GM12873 (cell line): ENCODE measurements at regions not wholly inside any gene's neighbourhood (a gene's known extent, or its start where the extent isn't known, plus 50 kb on each side); places are given as distances from the start of the nearest gene placed in this dataset.

ENCODE experiments used
- CTCF ChIP-seq: IDR thresholded peaks from 2 replicates; pipeline ENCODE4 v1.5.1; 2012; ENCODE audit warnings: low read depth, mild to moderate bottlenecking, moderate library complexity, low read length, control low read depth; ENCODE audit not compliant: insufficient read depth; ENCODE audit errors: missing control alignments

- no peak for TF ChIP-seq CTCF
These were observed 505.8 kb downstream of the KLHL13 start for GRCh38 chrX:117610806-117611205.

GRCh38 chrX:117610049-117610448 lies 506.6 kb downstream of the KLHL13 start:
- no peak for TF ChIP-seq CTCF

GRCh38 chrX:117607561-117607960 lies 509.0 kb downstream of the KLHL13 start:
- TF ChIP-seq CTCF = no peak

- TF ChIP-seq CTCF = no peak
These were observed 546.5 kb downstream of the KLHL13 start for GRCh38 chrX:117570160-117570559.

GRCh38 chrX:117568238-117568637 lies 548.4 kb downstream of the KLHL13 start:
- no peak for TF ChIP-seq CTCF

- TF ChIP-seq CTCF = no peak
These were observed 572.7 kb downstream of the KLHL13 start for GRCh38 chrX:117543885-117544284.

GRCh38 chrX:117539090-117539418 lies 577.6 kb downstream of the KLHL13 start:
- TF ChIP-seq CTCF = no peak
